Activated CD8-positive, alpha-beta T cell treated with anti-CD3 and anti-CD28 coated beads, Interleukin-2, amount 10 ng/mL, durations not matched to agents 7 days and 5 days (primary cell): ENCODE measurements at regions not wholly inside any gene's neighbourhood (a gene's known extent, or its start where the extent isn't known, plus 50 kb on each side); places are given as distances from the start of the nearest gene placed in this dataset.

Experiments used
- ATAC-seq: fragments of 150-1000 bp; cut with Tn5 transposase; one replicate; pipeline ENCODE4 v1.10.0; 2021; ENCODE audit warnings: moderate library complexity
- CTCF ChIA-PET: fragments of 350-600 bp; sonication (Branson Sonifier 250); formaldehyde crosslinking; loops from one replicate; lab custom pipeline; 2021; ENCODE audit warnings: antibody characterized with exemption; lab: Charles Lee
- POLR2A ChIA-PET: fragments of 350-600 bp; sonication (Branson Sonifier 250); formaldehyde crosslinking; loops from one replicate; lab custom pipeline; 2021; ENCODE audit warnings: antibody characterized with exemption; lab: Charles Lee
- DNase-seq: peaks from one replicate; pipeline ENCODE4 v3.0.0-alpha.2; 2020
- H3K27ac Mint-ChIP-seq: one replicate; pipeline ENCODE4 v1.8.0; 2021; ENCODE audit warnings: mild to moderate bottlenecking, mixed read lengths
- H3K27me3 Mint-ChIP-seq: one replicate; pipeline ENCODE4 v1.8.0; 2021; ENCODE audit warnings: low read depth, mixed read lengths
- H3K36me3 Mint-ChIP-seq: one replicate; pipeline ENCODE4 v1.8.0; 2021; ENCODE audit warnings: low read depth, mixed read lengths
- H3K4me1 Mint-ChIP-seq: one replicate; pipeline ENCODE4 v1.8.0; 2021; ENCODE audit warnings: low read depth, mixed read lengths
- H3K4me3 Mint-ChIP-seq: one replicate; pipeline ENCODE4 v1.8.0; 2021; ENCODE audit warnings: mild to moderate bottlenecking, mixed read lengths
- H3K9me3 Mint-ChIP-seq: one replicate; pipeline ENCODE4 v1.8.0; 2022; ENCODE audit warnings: mixed read lengths; ENCODE audit not compliant: insufficient read depth

GRCh38 chr3:176737480-176738110, 459.7 kb downstream of the TBL1XR1 start:
- no peak overlapping the region for H3K27ac Mint-ChIP-seq

GRCh38 chr3:176734146-176734545, 463.1 kb downstream of the TBL1XR1 start:
- H3K36me3 Mint-ChIP-seq, result no peaks in the 10 kb centered on the region
- H3K9me3 Mint-ChIP-seq, result no peaks in the 10 kb centered on the region
- no peak overlapping the region for H3K27ac Mint-ChIP-seq
- POLR2A ChIA-PET, result no interaction called here
- CTCF ChIA-PET, result no interaction called here
- DNase-seq (no peak), ATAC-seq (no peak)
- no peaks in the 10 kb centered on the region for H3K4me1 Mint-ChIP-seq
- H3K4me3 Mint-ChIP-seq, result no peak overlapping the region
- H3K27me3 Mint-ChIP-seq, result no peaks in the 10 kb centered on the region

More at GRCh38 chr3:176737480-176738110, 459.7 kb downstream of the TBL1XR1 start:
- ChIA-PET CTCF (no interaction called here), POLR2A (no interaction called here)
- Mint-ChIP-seq H3K4me1 (no peaks in the 10 kb centered on the region), H3K4me3 (no peak overlapping the region), H3K36me3 (no peaks in the 10 kb centered on the region), H3K27me3 (no peaks in the 10 kb centered on the region), H3K9me3 (no peaks in the 10 kb centered on the region)
- no peak for ATAC-seq
- no peak for DNase-seq

DNA sequence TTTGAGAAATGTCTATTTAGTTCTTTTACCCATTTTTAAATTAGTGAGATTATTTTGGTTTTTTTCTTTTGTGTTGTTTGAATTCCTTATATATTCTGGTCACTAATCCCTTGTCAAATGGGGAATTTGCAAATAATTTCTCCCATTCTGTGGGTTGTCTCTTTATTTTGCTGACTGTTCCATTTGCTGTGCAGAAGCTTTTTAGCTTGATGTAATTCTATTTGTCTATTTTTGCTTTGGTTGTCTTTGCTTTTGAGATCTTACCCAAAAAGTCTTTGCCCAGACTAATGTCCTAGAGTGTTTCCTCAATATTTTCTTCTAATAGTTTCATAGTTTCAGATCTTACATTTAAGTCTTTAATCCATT, 472.9 kb downstream of the TBL1XR1 start:
- no peak for ATAC-seq
- no peaks in the 10 kb centered on the region for H3K27me3 Mint-ChIP-seq
- no peak for DNase-seq
- CTCF ChIA-PET, result no interaction called here
- H3K36me3 Mint-ChIP-seq, result no peaks in the 10 kb centered on the region
- no peak overlapping the region for H3K4me3 Mint-ChIP-seq
- no peak overlapping the region for H3K27ac Mint-ChIP-seq
- POLR2A ChIA-PET, result no interaction called here
- H3K4me1 Mint-ChIP-seq, result no peaks in the 10 kb centered on the region
- no peaks in the 10 kb centered on the region for H3K9me3 Mint-ChIP-seq

- no peaks in the 10 kb centered on the region for H3K27me3 Mint-ChIP-seq
- H3K36me3 Mint-ChIP-seq, result no peaks in the 10 kb centered on the region
- DNase-seq (no peak), ATAC-seq (no peak)
- H3K9me3 Mint-ChIP-seq, result no peaks in the 10 kb centered on the region
- no peak overlapping the region for H3K4me3 Mint-ChIP-seq
- no peaks in the 10 kb centered on the region for H3K4me1 Mint-ChIP-seq
- ChIA-PET POLR2A (no interaction called here), CTCF (no interaction called here)
- no peak overlapping the region for H3K27ac Mint-ChIP-seq
Measured at GRCh38 chr3:176723758-176724393, 473.4 kb downstream of the TBL1XR1 start.

DNA sequence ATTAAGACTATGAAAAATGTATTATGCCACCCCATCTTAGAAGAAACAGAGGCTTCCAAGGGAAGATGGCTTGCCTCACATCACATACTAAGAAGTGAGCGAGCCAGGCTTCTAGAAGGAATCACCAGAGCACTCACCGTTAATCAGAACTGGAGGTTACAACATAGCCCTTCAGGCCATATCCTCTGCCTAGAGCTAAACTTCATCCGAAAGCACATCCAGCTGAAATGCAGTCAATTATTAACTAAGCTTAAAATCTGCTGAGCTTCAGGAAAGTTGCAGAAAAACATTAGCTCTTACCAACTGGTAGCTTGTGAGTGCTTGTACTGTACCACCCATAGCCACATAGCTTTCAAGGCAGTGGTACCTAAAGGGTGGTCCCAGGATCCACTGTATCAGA, 483.2 kb downstream of the TBL1XR1 start:
- no peaks in the 10 kb centered on the region for H3K27me3 Mint-ChIP-seq
- ChIA-PET CTCF (no interaction called here), POLR2A (no interaction called here)
- DNase-seq, result no peak
- no peaks in the 10 kb centered on the region for H3K36me3 Mint-ChIP-seq
- no peaks in the 10 kb centered on the region for H3K4me1 Mint-ChIP-seq
- no peak overlapping the region for H3K4me3 Mint-ChIP-seq
- no peaks in the 10 kb centered on the region for H3K9me3 Mint-ChIP-seq
- no peak for ATAC-seq
- H3K27ac Mint-ChIP-seq, result no peak overlapping the region

DNA sequence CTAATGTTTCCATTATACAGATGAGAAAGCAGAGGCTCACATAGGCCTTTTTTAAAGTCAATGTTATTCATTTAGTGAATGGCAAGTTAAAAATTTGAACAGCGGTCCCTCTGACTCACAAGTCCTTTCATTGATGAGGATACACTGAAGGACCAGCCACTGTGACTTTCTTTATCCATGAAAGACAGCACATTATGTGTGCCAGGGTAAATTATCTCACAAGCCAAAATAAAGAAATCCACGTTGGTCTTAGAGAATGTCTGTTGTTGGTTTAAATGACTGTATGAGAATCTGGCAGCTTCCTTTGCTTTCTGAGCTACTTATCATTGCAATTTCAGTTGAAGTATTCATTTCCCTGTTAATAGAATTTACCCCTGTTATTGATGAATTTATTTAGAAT, 485.1 kb downstream of the TBL1XR1 start:
- no peaks in the 10 kb centered on the region for H3K4me1 Mint-ChIP-seq
- no peak overlapping the region for H3K4me3 Mint-ChIP-seq
- POLR2A ChIA-PET, result no interaction called here
- no peaks in the 10 kb centered on the region for H3K27me3 Mint-ChIP-seq
- no peaks in the 10 kb centered on the region for H3K9me3 Mint-ChIP-seq
- no peak for ATAC-seq
- CTCF ChIA-PET, result no interaction called here
- no peaks in the 10 kb centered on the region for H3K36me3 Mint-ChIP-seq
- H3K27ac Mint-ChIP-seq, result no peak overlapping the region
- DNase-seq, result no peak

GRCh38 chr3:176699288-176699687, 498.0 kb downstream of the TBL1XR1 start:
- POLR2A ChIA-PET, result no interaction called here
- no peak for ATAC-seq
- CTCF ChIA-PET, result no interaction called here

DNA sequence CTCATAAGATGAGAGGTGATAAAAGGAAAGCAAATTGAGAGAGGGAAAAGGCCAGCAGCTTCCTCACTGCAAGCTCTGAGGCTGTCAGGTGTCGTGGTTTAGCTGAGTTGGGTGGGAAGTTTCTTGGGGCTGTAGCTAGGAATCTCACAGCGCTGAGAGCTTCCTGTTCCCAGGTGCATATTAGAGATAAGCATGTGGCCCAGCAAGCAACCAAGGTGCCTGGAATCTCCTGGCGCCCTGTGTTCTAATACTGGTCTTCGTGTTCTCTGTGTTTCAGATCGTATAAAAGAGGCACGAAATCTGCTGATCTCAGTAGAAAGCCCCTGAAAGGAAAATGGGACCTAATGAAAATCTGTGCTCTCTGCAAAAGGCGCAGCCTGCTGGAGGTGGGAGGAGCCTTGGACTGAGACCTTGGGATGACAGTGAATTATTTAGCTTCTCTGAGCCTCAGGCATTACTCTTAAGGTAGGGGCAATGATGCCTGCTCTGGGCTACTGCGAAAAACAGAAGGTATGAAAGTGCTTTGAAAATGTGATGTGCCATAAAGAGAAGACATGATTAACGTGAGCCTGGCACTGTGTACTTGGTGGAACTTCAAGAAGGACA, 499.9 kb downstream of the TBL1XR1 start:
- DNase-seq, result no peak
- ATAC-seq, result no peak
- no peak overlapping the region for H3K27ac Mint-ChIP-seq
- H3K4me1 Mint-ChIP-seq, result no peaks in the 10 kb centered on the region
- POLR2A ChIA-PET, result no interaction called here
- no peaks in the 10 kb centered on the region for H3K27me3 Mint-ChIP-seq
- no peak overlapping the region for H3K4me3 Mint-ChIP-seq
- H3K9me3 Mint-ChIP-seq, result no peaks in the 10 kb centered on the region
- no peaks in the 10 kb centered on the region for H3K36me3 Mint-ChIP-seq
- CTCF ChIA-PET, result no interaction called here

More at GRCh38 chr3:176699288-176699687, 498.0 kb downstream of the TBL1XR1 start:
- no peak for DNase-seq
- no peaks in the 10 kb centered on the region for H3K36me3 Mint-ChIP-seq
- no peaks in the 10 kb centered on the region for H3K4me1 Mint-ChIP-seq
- H3K27ac Mint-ChIP-seq, result no peak overlapping the region
- no peaks in the 10 kb centered on the region for H3K27me3 Mint-ChIP-seq
- H3K9me3 Mint-ChIP-seq, result no peaks in the 10 kb centered on the region
- H3K4me3 Mint-ChIP-seq, result no peak overlapping the region

DNA sequence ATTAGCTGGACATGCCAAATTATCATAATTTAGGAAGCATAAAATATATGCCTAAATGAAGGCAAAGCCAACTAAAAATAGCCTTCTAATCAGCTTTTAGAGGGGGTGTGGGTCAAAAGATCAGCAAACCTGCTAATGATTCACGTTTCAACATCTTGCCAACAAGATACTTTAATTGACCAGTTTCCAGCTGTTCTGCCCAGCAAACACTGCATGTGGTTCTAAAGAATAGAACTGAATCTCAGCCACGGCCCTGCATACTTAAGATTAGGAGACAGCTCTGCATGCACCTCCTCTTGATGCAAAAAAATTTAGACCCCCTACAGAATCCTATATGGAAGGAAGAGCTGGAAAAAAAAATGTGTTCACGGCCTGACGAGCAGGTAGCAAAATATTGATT, 500.5 kb downstream of the TBL1XR1 start:
- Mint-ChIP-seq H3K4me3 (no peak overlapping the region), H3K9me3 (no peaks in the 10 kb centered on the region), H3K27ac (no peak overlapping the region), H3K4me1 (no peaks in the 10 kb centered on the region), H3K36me3 (no peaks in the 10 kb centered on the region), H3K27me3 (no peaks in the 10 kb centered on the region)
- no peak for DNase-seq
- ATAC-seq, result no peak
- ChIA-PET POLR2A (no interaction called here), CTCF (no interaction called here)

- H3K4me1 Mint-ChIP-seq, result no peaks in the 10 kb centered on the region
- DNase-seq, result no peak
- H3K27me3 Mint-ChIP-seq, result no peaks in the 10 kb centered on the region
- POLR2A ChIA-PET, result no interaction called here
- H3K4me3 Mint-ChIP-seq, result no peak overlapping the region
- CTCF ChIA-PET, result no interaction called here
- H3K9me3 Mint-ChIP-seq, result no peaks in the 10 kb centered on the region
- no peaks in the 10 kb centered on the region for H3K36me3 Mint-ChIP-seq
- no peak for ATAC-seq
- H3K27ac Mint-ChIP-seq, result no peak overlapping the region
Measured at GRCh38 chr3:176692966-176693785, 504.1 kb downstream of the TBL1XR1 start.

GRCh38 chr3:176692199-176692965, 504.9 kb downstream of the TBL1XR1 start:
- Mint-ChIP-seq H3K9me3 (no peaks in the 10 kb centered on the region), H3K27ac (no peak overlapping the region), H3K4me3 (no peak overlapping the region), H3K27me3 (no peaks in the 10 kb centered on the region), H3K36me3 (no peaks in the 10 kb centered on the region), H3K4me1 (no peaks in the 10 kb centered on the region)
- ATAC-seq (no peak), DNase-seq (no peak)
- ChIA-PET CTCF (no interaction called here), POLR2A (no interaction called here)
